HEK293 (cell line): ENCODE measurements at regions not wholly inside any gene's neighbourhood (a gene's known extent, or its start where the extent isn't known, plus 50 kb on each side); places are given as distances from the start of the nearest gene placed in this dataset.
"Not testable (repeated sequence)": the region's sequence is repeated elsewhere in the genome, so short reads cannot be mapped to it uniquely, and the experiment has no call there.

Experiments
- CTCF ChIA-PET: fragments of 350-600 bp; formaldehyde crosslinking; extraction: SDS; loops from one replicate; lab custom pipeline; 2021; ENCODE audit warnings: antibody characterized with exemption; lab: Yijun Ruan, JAX
- POLR2A ChIA-PET: fragments of 300-600 bp; formaldehyde crosslinking; extraction: SDS; loops from one replicate; lab custom pipeline; 2020; ENCODE audit warnings: antibody characterized with exemption, inconsistent platforms; lab: Yijun Ruan, JAX
- H3K27ac ChIP-seq: fragments of 200-500 bp; sonication (Bioruptor generic); 2 replicates; pipeline ENCODE4 v1.5.1; 2014; ENCODE audit warnings: low read depth, low read length, control low read depth, inconsistent platforms; ENCODE audit errors: extremely low read depth
- H3K36me3 ChIP-seq, 2 experiments: fragments of 200-500 bp in 1 of 2; sonication (Bioruptor generic) in 1 of 2; 1 replicate in 1 of 2; 2 replicates in 1 of 2; pipeline ENCODE4 v1.5.1; 2014 to 2017; ENCODE audit warnings: inconsistent platforms in 2 of 2, low read length in 2 of 2; ENCODE audit not compliant: control insufficient read depth in 2 of 2, insufficient read depth in 1 of 2
- H3K4me1 ChIP-seq: fragments of 200-500 bp; sonication (Bioruptor generic); 2 replicates; pipeline ENCODE4 v1.5.1; 2014; ENCODE audit warnings: mild to moderate bottlenecking, low read length, inconsistent platforms; ENCODE audit not compliant: control insufficient read depth, insufficient read depth
- H3K4me3 ChIP-seq: 2 replicates; pipeline ENCODE4 v1.5.1; 2011; ENCODE audit warnings: low read depth, mild to moderate bottlenecking, control low read depth, low read length, moderate library complexity
- H3K9me3 ChIP-seq: fragments of 200-500 bp; sonication (Bioruptor generic); 2 replicates; pipeline ENCODE4 v1.5.1; 2014; ENCODE audit warnings: low read depth, low read length, inconsistent platforms; ENCODE audit not compliant: control insufficient read depth, insufficient read depth
- SCRT1 ChIP-seq: fragments of 450-650 bp; formaldehyde crosslinking; IDR thresholded peaks from 2 replicates; pipeline ENCODE4 v1.5.1; 2016; ENCODE audit warnings: missing biosample characterization, missing genetic modification characterization, borderline replicate concordance
- ZNF112 ChIP-seq: fragments of 450-650 bp; formaldehyde crosslinking; IDR thresholded peaks from 2 replicates; pipeline ENCODE4 v1.5.0; 2017; ENCODE audit warnings: missing biosample characterization, missing genetic modification characterization
- ZNF175 ChIP-seq: fragments of 450-650 bp; formaldehyde crosslinking; IDR thresholded peaks from 2 replicates; pipeline ENCODE4 v1.5.1; 2016; ENCODE audit warnings: missing biosample characterization, missing genetic modification characterization
- ZNF23 ChIP-seq: fragments of 450-650 bp; formaldehyde crosslinking; IDR thresholded peaks from 2 replicates; pipeline ENCODE4 v1.5.1; 2016; ENCODE audit warnings: missing biosample characterization, missing genetic modification characterization, borderline replicate concordance
- ZNF561 ChIP-seq: fragments of 450-650 bp; IDR thresholded peaks from 2 replicates; pipeline ENCODE4 v1.5.1; 2018; ENCODE audit warnings: missing biosample characterization, missing genetic modification characterization, borderline replicate concordance
- TF ChIP-seq, protein P1 (sequence below): fragments of 450-650 bp; formaldehyde crosslinking; IDR thresholded peaks from 2 replicates; pipeline ENCODE4 v1.5.1; 2016; ENCODE audit warnings: missing biosample characterization, missing genetic modification characterization
- TF ChIP-seq, protein P2 (sequence below): fragments of 450-650 bp; formaldehyde crosslinking; IDR thresholded peaks from 2 replicates; pipeline ENCODE4 v1.5.1; 2016; ENCODE audit warnings: missing biosample characterization, missing genetic modification characterization, low read depth
- TF ChIP-seq, protein P3 (sequence below): fragments of 450-650 bp; formaldehyde crosslinking; IDR thresholded peaks from 2 replicates; pipeline ENCODE4 v1.5.1; 2017; ENCODE audit warnings: missing biosample characterization, missing genetic modification characterization
- TF ChIP-seq, protein P4 (sequence below): fragments of 450-650 bp; formaldehyde crosslinking; IDR thresholded peaks from 2 replicates; pipeline ENCODE4 v1.5.1; 2017; ENCODE audit warnings: missing biosample characterization, mild to moderate bottlenecking, missing genetic modification characterization, moderate library complexity
- TF ChIP-seq, protein P5 (sequence below): fragments of 450-650 bp; formaldehyde crosslinking; IDR thresholded peaks from 2 replicates; pipeline ENCODE4 v1.5.1; 2016; ENCODE audit warnings: missing biosample characterization, missing genetic modification characterization

DNA sequence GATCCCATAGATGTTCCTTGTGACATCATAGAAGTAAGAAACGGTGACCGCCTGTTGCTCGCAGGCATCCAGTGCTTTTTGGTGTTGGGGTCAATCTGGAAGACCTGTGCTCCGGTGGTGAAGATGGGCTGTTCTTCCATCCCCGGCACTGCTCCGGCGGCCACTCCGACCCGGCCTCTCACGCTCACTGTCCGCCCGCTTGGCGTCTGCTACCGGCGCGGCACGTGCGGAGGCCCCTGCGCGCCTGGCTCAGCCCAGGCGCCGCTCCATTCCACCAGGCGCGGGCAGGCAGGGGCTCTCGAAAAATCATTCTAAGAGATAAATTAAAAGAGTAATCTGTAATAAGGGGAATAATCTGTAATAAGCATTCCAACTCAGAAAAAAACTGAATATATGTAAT, 934.5 kb downstream of the TMEM121 start (continued):
- TF ChIP-seq, protein P1, sequence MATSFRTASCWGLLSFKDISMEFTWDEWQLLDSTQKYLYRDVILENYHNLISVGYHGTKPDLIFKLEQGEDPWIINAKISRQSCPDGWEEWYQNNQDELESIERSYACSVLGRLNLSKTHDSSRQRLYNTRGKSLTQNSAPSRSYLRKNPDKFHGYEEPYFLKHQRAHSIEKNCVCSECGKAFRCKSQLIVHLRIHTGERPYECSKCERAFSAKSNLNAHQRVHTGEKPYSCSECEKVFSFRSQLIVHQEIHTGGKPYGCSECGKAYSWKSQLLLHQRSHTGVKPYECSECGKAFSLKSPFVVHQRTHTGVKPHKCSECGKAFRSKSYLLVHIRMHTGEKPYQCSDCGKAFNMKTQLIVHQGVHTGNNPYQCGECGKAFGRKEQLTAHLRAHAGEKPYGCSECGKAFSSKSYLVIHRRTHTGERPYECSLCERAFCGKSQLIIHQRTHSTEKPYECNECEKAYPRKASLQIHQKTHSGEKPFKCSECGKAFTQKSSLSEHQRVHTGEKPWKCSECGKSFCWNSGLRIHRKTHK (tag by site-specific recombination) = no peak
- TF ChIP-seq ZNF561 (tag by site-specific recombination) (no peak), ZNF23 (tag by site-specific recombination) (no peak), ZNF175 (tag by site-specific recombination) (no peak), ZNF112 (tag by site-specific recombination) (no peak), SCRT1 (no peak)
- TF ChIP-seq, protein P2, sequence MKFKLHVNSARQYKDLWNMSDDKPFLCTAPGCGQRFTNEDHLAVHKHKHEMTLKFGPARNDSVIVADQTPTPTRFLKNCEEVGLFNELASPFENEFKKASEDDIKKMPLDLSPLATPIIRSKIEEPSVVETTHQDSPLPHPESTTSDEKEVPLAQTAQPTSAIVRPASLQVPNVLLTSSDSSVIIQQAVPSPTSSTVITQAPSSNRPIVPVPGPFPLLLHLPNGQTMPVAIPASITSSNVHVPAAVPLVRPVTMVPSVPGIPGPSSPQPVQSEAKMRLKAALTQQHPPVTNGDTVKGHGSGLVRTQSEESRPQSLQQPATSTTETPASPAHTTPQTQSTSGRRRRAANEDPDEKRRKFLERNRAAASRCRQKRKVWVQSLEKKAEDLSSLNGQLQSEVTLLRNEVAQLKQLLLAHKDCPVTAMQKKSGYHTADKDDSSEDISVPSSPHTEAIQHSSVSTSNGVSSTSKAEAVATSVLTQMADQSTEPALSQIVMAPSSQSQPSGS (tag by site-specific recombination) = no peak
- TF ChIP-seq, protein P3, sequence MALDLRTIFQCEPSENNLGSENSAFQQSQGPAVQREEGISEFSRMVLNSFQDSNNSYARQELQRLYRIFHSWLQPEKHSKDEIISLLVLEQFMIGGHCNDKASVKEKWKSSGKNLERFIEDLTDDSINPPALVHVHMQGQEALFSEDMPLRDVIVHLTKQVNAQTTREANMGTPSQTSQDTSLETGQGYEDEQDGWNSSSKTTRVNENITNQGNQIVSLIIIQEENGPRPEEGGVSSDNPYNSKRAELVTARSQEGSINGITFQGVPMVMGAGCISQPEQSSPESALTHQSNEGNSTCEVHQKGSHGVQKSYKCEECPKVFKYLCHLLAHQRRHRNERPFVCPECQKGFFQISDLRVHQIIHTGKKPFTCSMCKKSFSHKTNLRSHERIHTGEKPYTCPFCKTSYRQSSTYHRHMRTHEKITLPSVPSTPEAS (tag by site-specific recombination) = no peak
- TF ChIP-seq, protein P4, sequence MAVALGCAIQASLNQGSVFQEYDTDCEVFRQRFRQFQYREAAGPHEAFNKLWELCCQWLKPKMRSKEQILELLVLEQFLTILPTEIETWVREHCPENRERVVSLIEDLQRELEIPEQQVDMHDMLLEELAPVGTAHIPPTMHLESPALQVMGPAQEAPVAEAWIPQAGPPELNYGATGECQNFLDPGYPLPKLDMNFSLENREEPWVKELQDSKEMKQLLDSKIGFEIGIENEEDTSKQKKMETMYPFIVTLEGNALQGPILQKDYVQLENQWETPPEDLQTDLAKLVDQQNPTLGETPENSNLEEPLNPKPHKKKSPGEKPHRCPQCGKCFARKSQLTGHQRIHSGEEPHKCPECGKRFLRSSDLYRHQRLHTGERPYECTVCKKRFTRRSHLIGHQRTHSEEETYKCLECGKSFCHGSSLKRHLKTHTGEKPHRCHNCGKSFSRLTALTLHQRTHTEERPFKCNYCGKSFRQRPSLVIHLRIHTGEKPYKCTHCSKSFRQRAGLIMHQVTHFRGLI = no peak
- TF ChIP-seq, protein P5, sequence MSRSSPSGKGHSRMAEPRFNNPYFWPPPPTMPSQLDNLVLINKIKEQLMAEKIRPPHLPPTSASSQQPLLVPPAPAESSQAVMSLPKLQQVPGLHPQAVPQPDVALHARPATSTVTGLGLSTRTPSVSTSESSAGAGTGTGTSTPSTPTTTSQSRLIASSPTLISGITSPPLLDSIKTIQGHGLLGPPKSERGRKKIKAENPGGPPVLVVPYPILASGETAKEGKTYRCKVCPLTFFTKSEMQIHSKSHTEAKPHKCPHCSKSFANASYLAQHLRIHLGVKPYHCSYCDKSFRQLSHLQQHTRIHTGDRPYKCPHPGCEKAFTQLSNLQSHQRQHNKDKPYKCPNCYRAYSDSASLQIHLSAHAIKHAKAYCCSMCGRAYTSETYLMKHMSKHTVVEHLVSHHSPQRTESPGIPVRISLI (tag by site-specific recombination) = no peak

DNA sequence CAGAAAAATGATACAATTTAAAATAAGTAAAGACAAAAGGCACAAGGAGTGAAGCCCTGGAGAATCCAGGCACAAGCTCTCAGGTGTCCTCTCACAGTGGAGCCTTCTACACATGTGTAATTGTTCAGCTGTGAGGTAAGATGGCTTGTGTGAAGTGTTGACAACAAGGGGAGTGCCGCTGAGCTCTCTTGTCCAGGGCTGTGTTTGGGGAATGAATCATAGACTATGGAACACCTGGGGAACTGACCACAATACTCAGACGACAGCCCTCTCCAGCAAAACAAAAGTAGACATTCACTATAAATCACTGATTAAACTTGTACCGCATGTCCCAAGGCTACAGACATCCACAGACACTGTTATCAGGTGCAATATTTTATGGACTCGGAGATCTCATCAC, 940.1 kb downstream of the TMEM121 start:
- CTCF ChIA-PET = interaction anchor here (0.8 to 1.7 kb wide), 4 partner anchors 10 to 39 kb away, joined by 3 to 13 read pairs (median 6); no protein-coding TSS in a partner anchor
- POLR2A ChIA-PET, H3K9me3 ChIP-seq, H3K27ac ChIP-seq, H3K36me3 ChIP-seq, H3K4me1 ChIP-seq, H3K4me3 ChIP-seq: not testable (repeated sequence)

DNA sequence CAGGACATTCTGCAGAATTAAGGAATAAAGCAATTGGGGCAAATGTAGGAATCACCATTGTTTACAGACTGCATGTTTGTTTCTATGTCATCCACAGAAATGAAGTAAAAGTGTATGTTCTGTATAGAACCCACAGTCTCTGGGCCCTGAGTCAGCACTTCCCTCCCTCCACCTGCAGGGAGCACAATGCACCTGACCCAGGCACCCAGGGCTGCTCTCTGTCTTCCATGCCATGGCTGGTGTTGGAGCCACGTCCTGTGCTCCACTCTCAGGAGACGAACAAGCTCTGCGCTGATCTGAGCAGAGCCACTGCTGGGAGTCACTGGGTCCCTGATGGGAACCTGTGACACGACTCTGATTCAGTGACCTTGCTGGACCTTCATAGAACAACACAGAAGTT, 942.5 kb downstream of the TMEM121 start:
- POLR2A ChIA-PET, H3K9me3 ChIP-seq, H3K4me1 ChIP-seq, H3K36me3 ChIP-seq, H3K27ac ChIP-seq, H3K4me3 ChIP-seq: not testable (repeated sequence)
- CTCF ChIA-PET = interaction anchor here (0.7 to 0.8 kb wide), 2 partner anchors 8 to 182 kb away, joined by 4 to 5 read pairs; no protein-coding TSS in a partner anchor

DNA sequence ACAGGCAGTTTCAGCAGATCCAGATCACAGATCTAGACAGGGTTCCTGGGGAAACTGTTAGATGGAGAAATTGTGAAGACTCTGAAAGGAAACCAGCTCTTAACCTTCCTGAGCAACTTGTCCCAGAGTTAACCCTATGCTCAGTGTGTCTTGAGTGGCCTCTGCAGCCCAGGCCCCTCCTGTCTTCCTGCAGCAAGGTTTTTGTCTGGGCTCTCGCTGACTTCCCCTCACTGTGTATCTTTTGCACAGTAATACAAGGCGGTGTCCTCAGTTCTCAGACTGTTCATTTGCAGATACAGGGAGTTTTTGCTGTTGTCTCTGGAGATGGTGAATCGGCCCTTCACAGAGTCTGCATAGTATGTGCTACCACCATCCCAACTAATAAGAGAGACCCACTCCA, 943.6 kb downstream of the TMEM121 start:
- H3K27ac ChIP-seq, H3K4me1 ChIP-seq, POLR2A ChIA-PET, H3K4me3 ChIP-seq, H3K9me3 ChIP-seq, H3K36me3 ChIP-seq: not testable (repeated sequence)
- CTCF ChIA-PET = interaction anchor here (0.6 to 1.2 kb wide), 4 partner anchors 10 to 962 kb away, joined by 3 to 4 read pairs (median 3); no protein-coding TSS in a partner anchor

DNA sequence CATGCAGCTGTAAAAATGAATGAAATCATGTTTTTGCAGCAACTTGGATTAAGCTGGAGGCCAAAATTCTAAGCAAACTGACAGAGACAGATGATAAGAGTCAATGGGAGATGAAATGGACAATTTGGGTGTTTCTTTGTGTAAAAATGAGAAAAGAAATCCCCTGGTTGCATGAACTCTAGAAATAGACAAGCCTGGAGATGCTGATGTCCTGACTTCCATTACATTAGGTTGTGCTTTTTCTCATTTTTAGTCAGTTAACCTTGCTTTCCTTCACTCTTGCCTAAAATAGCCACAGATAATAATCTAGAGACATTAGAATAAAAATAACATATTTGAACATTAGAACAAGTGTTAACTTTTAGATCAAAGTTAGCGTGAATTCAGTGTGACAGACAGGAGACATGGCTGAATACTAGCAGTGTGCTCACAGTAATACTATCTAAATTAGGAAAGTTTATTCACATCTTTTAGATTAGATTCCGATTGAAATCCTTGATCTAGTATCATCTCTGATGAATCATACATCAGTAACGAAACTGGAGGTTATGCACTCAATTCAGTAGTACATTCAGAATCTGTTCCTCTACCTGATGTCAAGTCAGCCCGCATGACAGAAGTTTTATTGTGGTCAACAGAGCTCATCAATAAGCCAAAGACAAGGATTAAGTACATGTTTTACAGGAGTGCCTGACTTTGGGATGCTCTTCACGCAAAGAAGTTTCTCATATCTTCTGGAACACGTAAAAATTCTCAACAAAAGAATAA, 948.1 kb downstream of the TMEM121 start:
- H3K36me3 ChIP-seq, H3K4me1 ChIP-seq, H3K9me3 ChIP-seq, POLR2A ChIA-PET, H3K27ac ChIP-seq, H3K4me3 ChIP-seq: not testable (repeated sequence)
- CTCF ChIA-PET = interaction anchor here (0.7 to 1.1 kb wide), 3 partner anchors 17 to 84 kb away, joined by 3 read pairs; no protein-coding TSS in a partner anchor

DNA sequence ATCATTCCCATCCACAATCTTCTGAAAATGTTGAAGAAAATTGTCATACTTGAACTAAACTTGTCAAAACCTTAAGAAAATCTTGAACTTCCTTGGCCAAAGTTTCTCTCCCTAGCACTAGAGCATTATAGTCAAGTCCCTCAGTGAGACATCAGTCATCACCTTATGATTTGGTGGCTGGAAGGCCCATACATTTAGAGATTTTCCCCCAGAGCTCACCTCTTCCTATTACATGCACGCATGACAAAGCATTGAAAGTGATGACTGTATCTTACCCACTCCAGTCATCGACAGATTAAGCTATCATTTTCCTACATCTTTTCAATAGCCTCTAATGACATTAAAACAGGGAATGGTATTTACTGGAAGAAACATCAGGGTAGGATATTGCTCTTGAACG, 948.8 kb downstream of the TMEM121 start:
- H3K4me3 ChIP-seq, H3K4me1 ChIP-seq, POLR2A ChIA-PET, H3K27ac ChIP-seq, H3K9me3 ChIP-seq, H3K36me3 ChIP-seq: not testable (repeated sequence)
- CTCF ChIA-PET = interaction anchor here (0.7 to 1.1 kb wide), 2 partner anchors 18 to 83 kb away, joined by 3 read pairs; no protein-coding TSS in a partner anchor

DNA sequence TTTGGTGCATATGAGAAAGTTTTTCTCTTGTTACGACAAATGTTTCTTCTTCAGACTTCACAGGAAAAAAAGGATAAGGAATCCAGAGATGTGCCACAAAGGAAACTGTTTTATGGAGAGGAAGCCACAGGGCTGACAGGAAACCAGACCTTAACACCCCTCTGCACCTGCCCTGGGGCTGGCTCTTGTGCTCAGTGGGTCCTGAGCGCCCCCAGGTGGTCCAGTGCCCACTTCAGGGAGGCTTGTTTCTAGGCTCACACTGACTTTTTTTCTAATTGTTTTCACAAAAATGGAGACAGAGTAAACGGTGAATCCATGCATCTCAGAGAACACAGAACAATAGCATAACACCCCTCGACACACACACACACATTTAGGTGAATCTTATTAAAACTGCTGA, 951.2 kb downstream of the TMEM121 start:
- H3K36me3 ChIP-seq, H3K9me3 ChIP-seq, POLR2A ChIA-PET, H3K4me1 ChIP-seq, H3K27ac ChIP-seq, H3K4me3 ChIP-seq: not testable (repeated sequence)
- CTCF ChIA-PET = interaction anchor here (0.7 to 1.8 kb wide), 8 partner anchors 9 to 81 kb away, joined by 3 to 6 read pairs (median 5); no protein-coding TSS in a partner anchor
